Central memory CD8-positive, alpha-beta T cell (primary cell): ENCODE measurements at regions not wholly inside any gene's neighbourhood (a gene's known extent, or its start where the extent isn't known, plus 50 kb on each side); places are given as distances from the start of the nearest gene placed in this dataset.

Experiments
- ATAC-seq: fragments of 150-1000 bp; cut with Tn5 transposase; replicated peaks from 2 replicates; pipeline ENCODE4 v1.10.0; 2022; ENCODE audit warnings: mild to moderate bottlenecking, moderate FRiP score, moderate number of reproducible peaks; ENCODE audit not compliant: poor library complexity, severe bottlenecking; ENCODE audit errors: extremely low read depth
- DNase-seq, 2 donors: peaks; one replicate each; pipeline ENCODE4 v3.0.0; 2021; ENCODE audit warnings: low spot score in 2 of 2
- H3K27ac Mint-ChIP-seq: one replicate; pipeline ENCODE4 v1.8.0; 2022; ENCODE audit warnings: low read depth, mild to moderate bottlenecking, moderate library complexity, mixed read lengths
- H3K27me3 Mint-ChIP-seq: one replicate; pipeline ENCODE4 v1.8.0; 2022; ENCODE audit warnings: mixed read lengths
- H3K36me3 Mint-ChIP-seq: one replicate; pipeline ENCODE4 v1.8.0; 2022; ENCODE audit warnings: mild to moderate bottlenecking, moderate library complexity, mixed read lengths; ENCODE audit not compliant: insufficient read depth
- H3K4me1 Mint-ChIP-seq: one replicate; pipeline ENCODE4 v1.8.0; 2022; ENCODE audit warnings: mixed read lengths
- H3K4me3 Mint-ChIP-seq: one replicate; pipeline ENCODE4 v1.8.0; 2022; ENCODE audit warnings: mild to moderate bottlenecking, moderate library complexity, mixed read lengths
- H3K9me3 Mint-ChIP-seq: one replicate; pipeline ENCODE4 v1.8.0; 2022; ENCODE audit warnings: mixed read lengths

- DNase-seq (no peak), ATAC-seq (no peak)
- Mint-ChIP-seq H3K36me3 (peaks cover 2% of the 10 kb centered on the region), H3K27me3 (peaks cover 62% of the 10 kb centered on the region), H3K27ac (no peak overlapping the region), H3K4me3 (no peak overlapping the region), H3K9me3 (no peaks in the 10 kb centered on the region), H3K4me1 (no peaks in the 10 kb centered on the region)
Measured at GRCh38 chr15:39156646-39157250, 424.1 kb upstream of the THBS1 start.

- Mint-ChIP-seq H3K27me3 (peaks cover 62% of the 10 kb centered on the region), H3K27ac (no peak overlapping the region), H3K36me3 (peaks cover 2% of the 10 kb centered on the region), H3K4me1 (no peaks in the 10 kb centered on the region), H3K4me3 (no peak overlapping the region), H3K9me3 (no peaks in the 10 kb centered on the region)
- no peak for DNase-seq
- ATAC-seq, result no peak
Measured at GRCh38 chr15:39157882-39158281, 423.0 kb upstream of the THBS1 start.

GRCh38 chr15:39159833-39160232, 421.0 kb upstream of the THBS1 start:
- Mint-ChIP-seq H3K4me1 (no peaks in the 10 kb centered on the region), H3K9me3 (no peaks in the 10 kb centered on the region), H3K27ac (no peak overlapping the region), H3K27me3 (peaks cover 62% of the 10 kb centered on the region), H3K4me3 (no peak overlapping the region), H3K36me3 (peaks cover 2% of the 10 kb centered on the region)
- DNase-seq (no peak), ATAC-seq (no peak)

DNA sequence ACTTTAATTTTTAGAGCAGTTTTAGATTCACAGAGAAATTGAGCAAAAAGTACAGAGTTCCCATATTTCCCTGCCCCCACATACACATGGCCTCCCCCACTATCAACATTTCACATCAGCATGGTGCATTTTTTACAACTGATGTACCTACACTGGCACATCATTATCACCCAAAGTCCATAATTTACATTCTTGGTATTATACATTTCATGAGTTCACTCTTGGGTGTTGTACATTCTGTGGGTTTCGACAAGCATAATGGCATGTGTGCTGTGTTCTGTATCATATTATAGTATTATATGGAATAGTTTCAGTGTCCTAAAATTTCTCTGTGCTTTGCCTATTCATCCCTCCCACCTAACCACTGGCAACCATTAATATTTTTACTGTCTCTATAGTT, 419.8 kb upstream of the THBS1 start:
- Mint-ChIP-seq H3K27ac (no peak overlapping the region), H3K36me3 (peaks cover 1% of the 10 kb centered on the region), H3K4me1 (no peaks in the 10 kb centered on the region), H3K27me3 (peaks cover 67% of the 10 kb centered on the region), H3K4me3 (no peak overlapping the region), H3K9me3 (no peaks in the 10 kb centered on the region)
- DNase-seq, result no peak
- ATAC-seq, result no peak

GRCh38 chr15:39165020-39165706, 415.7 kb upstream of the THBS1 start:
- H3K4me1 Mint-ChIP-seq, result no peaks in the 10 kb centered on the region
- H3K4me3 Mint-ChIP-seq, result no peak overlapping the region
- no peaks in the 10 kb centered on the region for H3K36me3 Mint-ChIP-seq
- ATAC-seq, result no peak
- no peak for DNase-seq
- no peak overlapping the region for H3K27ac Mint-ChIP-seq
- H3K9me3 Mint-ChIP-seq, result no peaks in the 10 kb centered on the region
- H3K27me3 Mint-ChIP-seq, result peaks cover 70% of the 10 kb centered on the region

- no peak overlapping the region for H3K27ac Mint-ChIP-seq
- no peak for DNase-seq
- H3K27me3 Mint-ChIP-seq, result peaks cover 75% of the 10 kb centered on the region
- H3K9me3 Mint-ChIP-seq, result no peaks in the 10 kb centered on the region
- H3K4me1 Mint-ChIP-seq, result no peaks in the 10 kb centered on the region
- H3K4me3 Mint-ChIP-seq, result no peak overlapping the region
- H3K36me3 Mint-ChIP-seq, result no peaks in the 10 kb centered on the region
- ATAC-seq, result no peak
Measured at GRCh38 chr15:39167164-39168058, 413.5 kb upstream of the THBS1 start.

DNA sequence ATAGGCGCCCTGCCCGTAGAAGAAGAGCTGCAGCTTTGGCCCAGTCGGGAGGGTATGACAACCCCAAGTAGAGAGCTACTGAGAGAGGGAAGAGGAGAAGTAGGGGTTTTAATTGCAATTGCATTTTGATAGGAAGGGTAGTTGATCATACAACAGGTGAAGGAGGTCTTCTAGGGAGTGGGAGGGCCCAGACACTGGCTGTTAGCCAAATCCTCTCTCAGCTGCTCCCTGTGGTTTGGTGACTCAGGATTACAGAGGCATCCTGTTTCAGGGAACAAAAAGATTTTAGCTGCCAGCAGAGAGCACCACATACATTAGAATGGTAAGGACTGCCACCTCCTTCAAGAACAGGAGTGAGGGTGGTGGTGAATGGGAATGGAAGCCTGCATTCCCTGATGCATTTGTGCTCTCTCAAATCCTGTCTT, 408.9 kb upstream of the THBS1 start:
- ATAC-seq, result no peak
- no peaks in the 10 kb centered on the region for H3K36me3 Mint-ChIP-seq
- H3K27ac Mint-ChIP-seq, result no peak overlapping the region
- DNase-seq, result no peak
- no peaks in the 10 kb centered on the region for H3K4me1 Mint-ChIP-seq
- H3K4me3 Mint-ChIP-seq, result no peak overlapping the region
- no peaks in the 10 kb centered on the region for H3K9me3 Mint-ChIP-seq
- peaks cover 57% of the 10 kb centered on the region for H3K27me3 Mint-ChIP-seq

- Mint-ChIP-seq H3K4me1 (no peaks in the 10 kb centered on the region), H3K36me3 (no peaks in the 10 kb centered on the region), H3K27me3 (peaks cover 57% of the 10 kb centered on the region), H3K4me3 (no peak overlapping the region), H3K9me3 (no peaks in the 10 kb centered on the region), H3K27ac (no peak overlapping the region)
- ATAC-seq (no peak), DNase-seq (no peak)
Measured at GRCh38 chr15:39172380-39173281, 408.2 kb upstream of the THBS1 start.

DNA sequence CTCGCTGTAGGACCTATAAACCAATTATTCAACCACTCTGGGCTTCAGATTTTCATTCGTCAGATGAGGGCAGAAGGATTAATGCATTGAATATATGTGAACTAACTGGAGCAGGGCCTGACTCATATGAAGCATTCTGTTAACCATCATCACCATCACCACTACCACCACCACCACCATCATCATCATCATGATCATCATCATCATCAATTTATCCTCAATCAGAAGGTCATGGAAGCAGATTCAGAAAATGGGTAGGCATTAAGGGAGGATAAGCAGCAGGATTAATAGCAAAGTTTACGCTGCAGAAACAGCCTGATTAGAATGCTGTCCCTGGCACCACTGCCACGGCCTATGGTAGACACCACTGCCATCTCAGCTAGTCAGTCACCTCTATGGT, 407.5 kb upstream of the THBS1 start:
- ATAC-seq, result no peak
- no peak overlapping the region for H3K4me3 Mint-ChIP-seq
- no peaks in the 10 kb centered on the region for H3K4me1 Mint-ChIP-seq
- H3K27me3 Mint-ChIP-seq, result peaks cover 60% of the 10 kb centered on the region
- no peak overlapping the region for H3K27ac Mint-ChIP-seq
- no peak for DNase-seq
- no peaks in the 10 kb centered on the region for H3K36me3 Mint-ChIP-seq
- no peaks in the 10 kb centered on the region for H3K9me3 Mint-ChIP-seq

GRCh38 chr15:39174332-39174731, 406.5 kb upstream of the THBS1 start:
- Mint-ChIP-seq H3K27ac (no peak overlapping the region), H3K9me3 (no peaks in the 10 kb centered on the region), H3K27me3 (peaks cover 63% of the 10 kb centered on the region), H3K36me3 (no peaks in the 10 kb centered on the region), H3K4me3 (no peak overlapping the region), H3K4me1 (no peaks in the 10 kb centered on the region)
- DNase-seq, result no peak
- no peak for ATAC-seq

- ATAC-seq, result no peak
- peaks cover 63% of the 10 kb centered on the region for H3K27me3 Mint-ChIP-seq
- DNase-seq, result no peak
- H3K27ac Mint-ChIP-seq, result no peak overlapping the region
- H3K36me3 Mint-ChIP-seq, result no peaks in the 10 kb centered on the region
- no peaks in the 10 kb centered on the region for H3K4me1 Mint-ChIP-seq
- no peak overlapping the region for H3K4me3 Mint-ChIP-seq
- no peaks in the 10 kb centered on the region for H3K9me3 Mint-ChIP-seq
Measured at GRCh38 chr15:39176030-39176429, 404.8 kb upstream of the THBS1 start.

GRCh38 chr15:39177561-39177960, 403.3 kb upstream of the THBS1 start:
- Mint-ChIP-seq H3K4me1 (no peaks in the 10 kb centered on the region), H3K4me3 (no peak overlapping the region), H3K36me3 (no peaks in the 10 kb centered on the region), H3K9me3 (no peaks in the 10 kb centered on the region), H3K27me3 (peaks cover 62% of the 10 kb centered on the region), H3K27ac (no peak overlapping the region)
- DNase-seq, result no peak
- no peak for ATAC-seq
